ENCODE measurements at regions not wholly inside any gene's neighbourhood (a gene's known extent, or its start where the extent isn't known, plus 50 kb on each side); places are given as distances from the start of the nearest gene placed in this dataset.

GRCh38 chr1:183716286-183716685, 63.2 kb upstream of the APOBEC4 start:
- no peak for DNase-seq (ENCODE audit: low read depth)
- no peak overlapping the region for H3K4me3 ChIP-seq (ENCODE audit: low read depth, low read length)

DNA sequence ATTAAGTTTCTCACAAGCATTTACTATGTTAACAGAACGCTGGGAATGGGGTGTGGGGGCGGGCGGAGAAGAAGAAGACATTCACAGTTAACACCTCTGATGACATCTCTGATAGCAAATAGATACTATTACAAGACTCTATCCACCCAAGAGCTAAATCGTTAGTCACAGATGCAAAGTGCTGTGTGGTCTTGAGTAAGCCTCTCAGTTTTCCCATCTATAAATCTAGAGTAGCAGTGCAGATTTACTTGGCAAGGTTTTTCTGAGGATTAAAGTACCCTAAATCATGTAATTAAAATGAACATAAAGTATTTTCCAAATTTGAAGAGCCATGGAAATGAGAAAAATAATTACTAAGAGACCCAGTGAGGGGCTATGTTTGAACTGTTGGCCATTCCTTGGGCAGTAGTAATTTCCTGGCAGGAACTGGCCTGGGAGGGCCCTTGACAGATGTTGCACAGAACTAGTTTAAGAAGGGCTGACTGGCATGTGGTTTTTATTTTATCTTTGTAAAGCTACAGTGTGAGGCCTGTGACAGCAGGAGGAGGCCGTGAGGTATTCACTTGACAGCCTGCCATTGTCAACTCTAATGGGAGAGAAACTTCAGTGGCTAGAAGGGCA, 58.7 kb upstream of the APOBEC4 start:
- H3K4me3 ChIP-seq (ENCODE audit: low read depth, low read length) = no peak overlapping the region
- peak; percentile 55 for DNase-seq (ENCODE audit: low read depth)

DNA sequence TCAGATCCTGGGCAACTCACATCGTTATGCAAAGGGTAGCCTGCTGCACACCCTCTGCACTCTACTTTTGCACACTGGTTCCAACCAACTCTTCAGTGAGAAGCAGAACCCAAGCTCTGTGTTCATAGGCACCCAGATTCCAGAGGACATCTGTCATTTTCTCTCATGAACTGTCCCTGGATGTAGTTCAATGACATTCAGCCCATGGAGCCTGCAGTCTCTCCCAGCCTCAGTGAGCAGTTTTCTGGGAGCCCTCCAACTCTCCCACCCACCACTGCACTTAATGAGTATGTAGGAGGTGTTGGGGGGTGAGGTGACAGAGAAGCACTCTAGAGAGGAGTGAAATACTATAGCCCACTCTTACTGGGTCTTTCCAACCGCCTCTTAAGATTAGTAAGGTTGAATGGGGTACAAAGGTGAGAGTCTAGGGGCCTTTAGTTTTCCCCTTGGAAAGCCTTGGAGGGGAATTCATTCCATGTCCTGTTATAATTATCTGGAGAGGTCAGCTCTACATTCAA, 58.1 kb upstream of the APOBEC4 start:
- no peak for DNase-seq (ENCODE audit: low read depth)
- no peak overlapping the region for H3K4me3 ChIP-seq (ENCODE audit: low read depth, low read length)

DNA sequence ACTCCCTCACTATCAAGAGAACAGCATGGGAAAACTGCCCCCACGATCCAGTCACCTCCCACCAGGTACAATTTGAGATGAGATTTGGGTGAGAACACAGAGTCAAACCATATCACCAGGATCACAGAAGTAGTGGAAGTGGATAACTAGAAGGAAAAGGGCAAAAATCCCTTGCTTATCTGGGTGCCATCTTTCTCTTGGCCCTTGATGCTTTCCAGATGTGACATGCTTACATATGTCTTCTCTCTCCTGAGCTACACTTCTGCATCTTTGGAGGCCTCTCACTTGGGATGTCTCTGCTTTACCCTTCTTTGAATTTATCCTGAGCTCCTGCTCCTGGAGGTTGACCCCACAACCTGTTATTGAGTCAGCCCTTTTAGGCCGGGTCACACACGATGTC, 57.6 kb upstream of the APOBEC4 start:
- no peak for DNase-seq (ENCODE audit: low read depth)

DNA sequence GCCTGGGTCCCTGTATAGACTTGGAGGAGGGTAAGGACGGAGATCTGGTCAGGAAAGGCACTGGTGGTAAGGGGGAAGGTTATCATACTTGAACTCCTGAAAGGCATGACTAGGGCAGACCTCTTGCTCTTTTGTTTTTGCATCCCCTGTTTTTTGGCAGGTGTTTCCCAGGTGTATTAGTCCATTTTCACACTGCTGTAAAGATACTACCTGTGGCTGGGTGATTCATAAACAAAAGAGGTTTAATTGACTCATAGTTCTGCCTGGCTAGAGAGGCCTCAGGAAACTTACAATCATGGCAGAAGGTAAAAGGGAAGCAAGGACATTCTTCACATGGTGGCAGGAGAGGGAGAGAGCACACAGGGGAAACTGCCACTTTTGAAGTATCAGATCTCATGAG, 57.2 kb upstream of the APOBEC4 start:
- H3K4me3 ChIP-seq (ENCODE audit: low read depth, low read length) = no peak overlapping the region
- no peak for DNase-seq (ENCODE audit: low read depth)

More for the DNA sequence above, 57.6 kb upstream of the APOBEC4 start:
- H3K4me3 ChIP-seq (ENCODE audit: low read depth, low read length) = no peak overlapping the region

DNA sequence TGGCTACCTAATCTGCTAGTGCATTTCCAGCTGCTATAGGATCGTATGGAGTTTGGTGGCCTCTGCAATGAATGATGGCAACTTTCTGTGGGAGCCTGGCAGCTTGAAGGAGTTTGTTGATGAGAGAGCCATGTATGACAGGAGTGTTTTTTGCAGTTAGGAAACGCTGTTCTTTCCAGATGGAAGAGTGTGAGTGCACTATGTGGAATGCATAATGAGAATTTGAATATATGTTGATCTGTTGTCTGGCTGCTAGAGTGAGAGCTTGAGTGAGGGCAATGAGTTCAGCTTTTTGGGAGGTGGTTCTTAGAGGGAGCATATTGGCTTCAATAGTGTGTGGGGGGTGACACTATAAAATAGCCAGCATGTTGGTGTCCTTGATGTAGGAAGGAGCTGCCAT, 51.0 kb upstream of the APOBEC4 start:
- DNase-seq (ENCODE audit: low read depth) = no peak
- H3K4me3 ChIP-seq (ENCODE audit: low read depth, low read length) = no peak overlapping the region

All from skeletal muscle cell (primary cell).